GM21737 (cell line): ENCODE measurements at regions not wholly inside any gene's neighbourhood (a gene's known extent, or its start where the extent isn't known, plus 50 kb on each side); places are given as distances from the start of the nearest gene placed in this dataset.

Experiments
- ATAC-seq: cut with Tn5 transposase; IDR thresholded peaks from one replicate; pipeline ENCODE4 v1.9.1; 2021; ENCODE audit warnings: mild to moderate bottlenecking, moderate library complexity; ENCODE audit not compliant: unreplicated experiment

DNA sequence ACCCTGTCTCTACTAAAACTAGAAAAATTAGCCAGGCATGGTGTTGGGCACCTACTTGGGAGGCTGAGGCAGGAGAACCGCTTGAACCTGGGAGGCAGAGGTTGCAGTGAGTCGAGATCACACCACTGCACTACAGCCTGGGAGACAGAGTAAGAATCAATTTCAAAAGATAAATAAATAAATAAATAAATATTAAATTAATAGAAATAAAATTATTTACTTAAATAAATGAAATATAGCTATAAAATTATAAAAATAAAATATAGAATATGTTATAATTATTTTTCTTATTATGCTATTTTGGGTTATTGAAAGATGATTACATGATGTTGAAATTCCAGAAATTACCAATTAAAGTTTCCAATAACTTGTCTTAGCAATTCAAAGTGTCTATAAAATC, 1029.8 kb upstream of the AGA start:
- ATAC-seq = no peak

DNA sequence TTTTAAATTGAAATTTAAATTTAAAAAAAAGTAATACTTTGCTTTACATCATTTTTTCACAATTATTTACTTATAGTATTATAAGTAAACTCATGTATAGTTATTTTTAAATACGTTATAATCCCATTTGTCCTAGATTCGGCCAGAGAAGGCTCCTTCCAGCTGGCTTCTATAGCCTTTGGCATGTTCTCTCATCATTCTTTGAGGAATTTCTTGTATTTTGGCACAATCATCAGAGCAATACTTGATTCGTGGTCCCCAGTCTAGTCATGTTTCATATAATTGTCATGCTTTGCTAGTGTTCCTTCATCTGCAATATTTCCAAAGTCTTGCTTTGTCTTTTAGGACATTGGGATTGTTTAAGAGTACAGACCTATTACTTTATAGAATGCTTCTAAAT, 1037.9 kb upstream of the AGA start:
- no peak for ATAC-seq

GRCh38 chr4:178480881-178481280, 1038.6 kb upstream of the AGA start:
- no peak for ATAC-seq

- ATAC-seq = no peak
Measured at GRCh38 chr4:178481564-178481963, 1039.3 kb upstream of the AGA start.

GRCh38 chr4:178523038-178523437, 1080.8 kb upstream of the AGA start:
- ATAC-seq = no peak

DNA sequence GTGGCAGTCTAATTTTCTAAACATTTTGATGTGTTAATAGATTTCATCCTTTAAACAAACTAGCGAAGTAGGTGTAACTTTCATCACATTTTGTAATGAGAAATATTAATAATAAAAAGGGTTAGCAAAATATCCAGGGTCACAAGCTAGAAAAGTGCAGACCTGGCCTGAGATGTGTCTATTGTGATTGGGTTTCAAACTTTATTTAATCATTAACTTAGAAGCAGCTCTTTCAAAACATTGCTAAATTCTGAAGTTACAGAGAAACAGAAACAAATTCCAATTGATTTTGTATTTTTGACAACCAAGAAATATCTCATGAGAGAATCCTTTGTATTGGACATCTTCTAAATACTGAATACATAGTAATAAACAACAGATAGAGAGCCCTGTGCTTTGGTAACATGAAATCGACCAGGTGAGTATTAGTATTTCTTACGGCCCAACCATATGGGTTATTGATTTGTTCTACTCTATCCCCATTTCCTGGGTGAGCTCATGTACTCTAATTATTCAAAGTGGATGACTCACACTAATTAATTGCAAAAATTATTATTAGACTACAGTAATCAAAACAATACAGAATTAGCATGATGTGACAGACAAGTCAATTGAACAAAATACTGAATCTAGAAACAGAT, 1093.8 kb upstream of the AGA start:
- ATAC-seq = no peak

GRCh38 chr4:178553201-178553600, 1111.0 kb upstream of the AGA start:
- ATAC-seq = no peak

- no peak for ATAC-seq
Measured at GRCh38 chr4:178554352-178554751, 1112.1 kb upstream of the AGA start.

DNA sequence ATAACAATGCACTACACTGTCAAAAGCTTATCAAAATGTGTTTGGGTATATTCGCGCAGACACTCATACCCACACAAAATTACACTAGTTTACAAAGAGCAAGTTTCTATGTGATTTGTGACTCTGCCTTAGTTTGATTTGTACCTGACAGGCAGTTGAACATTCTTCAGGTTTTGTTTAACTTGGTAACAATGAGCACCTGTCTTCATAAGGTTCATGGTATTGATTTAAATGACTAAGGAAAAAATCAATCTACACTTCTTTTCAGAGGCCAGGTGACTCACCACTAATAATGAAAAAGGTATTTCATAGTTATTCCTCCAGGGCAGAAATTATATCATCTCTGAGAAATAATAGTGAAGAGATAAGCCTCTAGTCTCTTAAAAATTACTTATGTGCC, 1114.6 kb upstream of the AGA start:
- no peak for ATAC-seq

DNA sequence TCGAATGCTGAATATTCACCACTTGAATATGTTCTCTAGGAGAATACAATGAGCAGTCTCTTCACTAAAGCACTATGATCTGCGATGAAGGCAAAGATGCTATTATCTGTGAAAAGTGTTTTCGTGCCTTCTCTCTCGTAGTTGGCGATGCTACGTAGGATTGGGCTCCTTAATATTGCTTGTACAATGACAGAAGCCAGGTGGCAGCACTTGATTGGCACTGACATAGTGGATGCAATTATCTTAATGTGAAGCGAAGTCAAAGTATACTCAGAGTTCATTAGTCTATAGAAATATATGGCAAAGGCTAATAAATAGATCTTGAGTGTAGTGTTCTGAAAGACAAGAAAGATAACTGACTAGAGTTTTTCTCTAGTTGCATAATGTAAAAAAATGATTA, 1135.7 kb upstream of the AGA start:
- ATAC-seq = no peak

GRCh38 chr4:178595500-178596138, 1153.4 kb upstream of the AGA start:
- no peak for ATAC-seq

DNA sequence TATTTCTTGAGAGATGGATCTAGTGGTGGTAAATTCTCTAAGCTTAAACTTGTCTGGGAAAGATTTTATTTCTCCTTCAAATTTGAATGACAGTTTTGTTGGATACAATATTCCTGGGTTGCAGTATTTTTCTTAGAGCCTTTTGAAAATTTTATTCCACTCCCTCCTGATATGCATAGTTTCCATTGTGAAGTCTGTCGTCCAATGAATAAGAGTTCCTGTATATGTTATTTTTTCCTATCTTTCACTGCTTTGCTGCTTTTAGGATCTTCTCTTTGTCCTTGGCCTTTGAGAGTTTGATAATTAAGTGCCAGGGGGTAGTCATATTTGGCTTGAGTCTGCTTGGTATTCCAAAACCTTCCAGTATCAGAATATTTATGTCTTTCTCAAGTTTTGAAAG, 1156.4 kb upstream of the AGA start:
- ATAC-seq = no peak

DNA sequence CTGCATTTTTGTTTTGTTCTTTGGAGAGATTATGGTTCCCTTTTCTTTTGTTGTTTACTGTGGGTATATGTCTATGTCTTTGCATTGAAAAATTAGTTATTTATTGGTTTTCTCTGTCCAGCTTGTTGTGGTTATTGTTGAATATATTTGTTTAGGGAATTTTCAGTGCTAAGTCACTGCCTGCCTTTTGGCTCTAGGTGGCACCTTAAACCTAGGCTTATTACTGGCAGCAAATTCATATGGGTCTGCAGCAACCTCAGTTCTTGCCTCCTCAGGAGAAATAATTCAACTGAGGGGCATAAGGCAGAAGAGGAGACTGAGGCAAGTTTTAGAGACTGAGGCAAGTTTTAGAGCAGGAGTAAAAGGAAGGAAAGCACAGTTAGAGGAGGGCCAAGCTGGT, 1157.3 kb upstream of the AGA start:
- ATAC-seq = no peak

DNA sequence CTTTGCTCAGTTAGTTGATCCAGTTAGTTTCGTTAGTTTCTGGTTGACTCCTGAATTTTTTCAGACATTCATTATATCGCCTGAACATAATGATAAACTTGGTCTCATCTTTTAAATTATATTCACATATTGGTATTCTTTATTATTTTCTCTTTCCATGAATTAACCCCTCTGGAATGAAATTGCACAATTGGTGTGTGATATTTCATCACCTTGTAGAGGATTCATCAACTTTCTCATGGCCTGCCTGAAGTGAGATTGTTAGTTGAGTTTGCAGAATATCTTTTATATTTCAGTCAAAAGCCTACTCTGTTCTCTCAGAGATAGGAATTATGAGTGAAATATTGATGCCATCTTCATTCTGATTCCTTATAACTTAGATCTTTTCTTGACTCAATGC, 1160.6 kb upstream of the AGA start:
- no peak for ATAC-seq

- no peak for ATAC-seq
Measured at GRCh38 chr4:178611062-178611461, 1168.8 kb upstream of the AGA start.

GRCh38 chr4:178612733-178613132, 1170.5 kb upstream of the AGA start:
- ATAC-seq = no peak

GRCh38 chr4:178632415-178632814, 1190.2 kb upstream of the AGA start:
- no peak for ATAC-seq

DNA sequence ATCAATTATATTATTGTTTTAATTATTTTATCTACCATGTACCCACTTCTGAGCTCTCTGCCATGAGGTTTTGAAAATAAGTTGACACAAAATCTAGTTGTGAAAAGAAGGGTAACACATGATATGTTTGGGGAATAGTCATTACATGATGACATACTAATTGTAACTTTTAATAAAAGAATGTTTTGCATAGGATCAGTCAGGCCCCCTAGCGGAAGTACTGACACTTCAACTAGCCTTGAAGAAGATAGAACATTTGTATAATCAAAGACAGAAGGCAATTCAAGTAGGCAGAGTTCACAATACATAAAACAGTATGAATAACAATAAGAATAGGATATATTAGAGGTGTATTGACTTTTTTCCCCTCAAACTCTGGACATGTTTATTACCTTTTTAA, 1191.0 kb upstream of the AGA start:
- ATAC-seq = no peak

DNA sequence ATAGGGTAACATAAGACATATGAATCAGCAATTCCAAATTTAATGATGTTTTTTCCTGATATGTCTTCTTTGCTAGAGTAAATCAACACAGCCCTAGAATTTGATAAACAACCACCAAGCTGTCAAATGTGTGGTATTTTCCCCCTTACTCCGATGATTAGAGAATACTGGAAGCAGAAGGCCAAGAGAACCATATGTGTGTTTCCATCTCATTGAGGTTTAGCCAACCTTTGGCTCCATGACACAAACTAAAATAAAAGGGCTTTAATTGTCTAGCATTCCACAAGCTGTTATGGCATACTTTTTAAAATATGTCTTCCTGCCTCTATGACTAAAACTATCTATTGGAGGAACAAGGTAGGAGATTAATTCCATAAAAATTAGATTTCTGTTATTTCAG, 1222.4 kb upstream of the AGA start:
- ATAC-seq = no peak

DNA sequence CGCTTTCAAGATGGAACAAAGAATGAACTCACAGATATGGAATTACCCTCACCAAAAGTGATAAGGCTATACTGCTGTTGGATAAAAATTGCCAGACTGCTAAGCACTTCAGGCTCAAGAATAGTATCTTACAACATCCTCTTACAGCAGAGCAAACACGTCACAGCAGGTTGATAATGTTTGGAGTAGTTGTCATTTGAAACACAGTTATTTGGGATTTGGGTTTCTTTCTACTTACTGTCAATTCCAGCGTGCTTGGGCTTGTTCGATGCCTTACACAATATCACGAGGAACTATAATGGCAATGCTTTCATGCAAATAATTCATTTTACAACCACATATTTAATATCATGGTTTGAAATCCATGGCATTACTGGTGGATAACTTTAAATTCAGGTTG, 1223.7 kb upstream of the AGA start:
- ATAC-seq = no peak

GRCh38 chr4:178671766-178672165, 1229.5 kb upstream of the AGA start:
- no peak for ATAC-seq

GRCh38 chr4:178672512-178672911, 1230.3 kb upstream of the AGA start:
- ATAC-seq = no peak

DNA sequence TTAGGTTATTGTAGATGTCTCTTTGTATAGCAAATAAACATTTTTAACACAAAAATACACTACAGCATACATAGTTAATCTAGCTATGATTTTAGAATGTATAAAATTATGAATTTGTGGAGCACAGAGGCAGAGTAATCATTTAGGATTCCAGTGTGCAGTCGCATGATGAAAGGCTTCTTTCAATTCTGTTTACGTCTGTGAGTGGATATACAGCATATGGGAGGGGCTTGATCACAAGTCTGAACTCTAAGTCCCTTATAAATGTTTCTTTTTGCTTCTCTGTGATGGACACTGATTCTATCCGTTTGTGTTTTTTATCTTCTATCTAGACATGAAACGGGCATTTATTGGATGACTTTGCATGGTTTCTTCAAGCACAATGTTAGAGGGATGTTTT, 1239.6 kb upstream of the AGA start:
- ATAC-seq = no peak
